ENCODE measurements at regions not wholly inside any gene's neighbourhood (a gene's known extent, or its start where the extent isn't known, plus 50 kb on each side); places are given as distances from the start of the nearest gene placed in this dataset.

GRCh38 chr12:76621582-76622024, 62.0 kb upstream of the OSBPL8 start:
- TF ChIP-seq ZNF513 (tag by site-specific recombination; IDR thresholded peaks at IDR 0.05) (no peak), CTCF (tag by site-specific recombination; IDR thresholded peaks at IDR 0.05) (peak; percentile 80), HOXA7 (CRISPR knock-in tag; IDR thresholded peaks at IDR 0.05; ENCODE audit: borderline replicate concordance) (no peak), ZBTB11 (tag by site-specific recombination; conservative IDR thresholded peaks at IDR 0.05; ENCODE audit: low read depth) (no peak), ZBTB1 (tag by site-specific recombination; IDR thresholded peaks at IDR 0.05) (no peak), ZNF776 (tag by site-specific recombination; IDR thresholded peaks at IDR 0.05; ENCODE audit: borderline replicate concordance) (no peak), ATF2 (tag by site-specific recombination; IDR thresholded peaks at IDR 0.05; ENCODE audit: low read depth) (no peak), BCL11A (tag by site-specific recombination; IDR thresholded peaks at IDR 0.05; ENCODE audit: low read depth) (no peak), ZNF148 (tag by site-specific recombination; IDR thresholded peaks at IDR 0.05; ENCODE audit: borderline replicate concordance) (no peak)
